HL-60 (cell line): ENCODE measurements at regions not wholly inside any gene's neighbourhood (a gene's known extent, or its start where the extent isn't known, plus 50 kb on each side); places are given as distances from the start of the nearest gene placed in this dataset.

ENCODE experiments used
- CTCF ChIP-seq: IDR thresholded peaks from one replicate; pipeline ENCODE4 v1.5.1; 2011; ENCODE audit warnings: low read length, control low read depth, inconsistent platforms; ENCODE audit not compliant: insufficient read depth
- POLR2AphosphoS5 ChIP-seq: IDR thresholded peaks from 2 replicates; pipeline ENCODE4 v1.6.1; 2012; ENCODE audit warnings: low read depth

GRCh38 chr15:79163395-79163794 lies 72.8 kb upstream of the RASGRF1 start:
- TF ChIP-seq CTCF (no peak), POLR2AphosphoS5 (no peak)
